ENCODE measurements at regions not wholly inside any gene's neighbourhood (a gene's known extent, or its start where the extent isn't known, plus 50 kb on each side); places are given as distances from the start of the nearest gene placed in this dataset.

GRCh38 chr10:60573336-60573735, 183.7 kb upstream of the ANK3 start:
- TF ChIP-seq CTCF (conservative IDR thresholded peaks at IDR 0.05; ENCODE audit: low read length) = no peak
- TF ChIP-seq EZH2phosphoT487 (IDR thresholded peaks at IDR 0.05; ENCODE audit: borderline replicate concordance) = no peak
